ENCODE measurements at regions not wholly inside any gene's neighbourhood (a gene's known extent, or its start where the extent isn't known, plus 50 kb on each side); places are given as distances from the start of the nearest gene placed in this dataset.

GRCh38 chr1:21347072-21347581 lies 56.9 kb upstream of the ECE1 start:
- DNase-seq (ENCODE audit: low spot score) = no peak

- no peak for DNase-seq (ENCODE audit: low spot score)
Observed at GRCh38 chr1:21346365-21347071, 56.3 kb upstream of the ECE1 start.

GRCh38 chr1:21344750-21345443 lies 54.6 kb upstream of the ECE1 start:
- DNase-seq (ENCODE audit: low spot score) = no peak

GRCh38 chr1:21344098-21344749 lies 54.0 kb upstream of the ECE1 start:
- DNase-seq (ENCODE audit: low spot score) = no peak

GRCh38 chr1:21342961-21343838 lies 52.9 kb upstream of the ECE1 start:
- DNase-seq (ENCODE audit: low spot score) = no peak

- DNase-seq (ENCODE audit: low spot score) = no peak
Observed at GRCh38 chr1:21341517-21342078, 51.3 kb upstream of the ECE1 start.

GRCh38 chr1:21341022-21341421 lies 50.8 kb upstream of the ECE1 start:
- no peak for DNase-seq (ENCODE audit: low spot score)

GRCh38 chr1:21340230-21340945 lies 50.1 kb upstream of the ECE1 start:
- no peak for DNase-seq (ENCODE audit: low spot score)
